Lower leg skin (tissue), 3 donors: ENCODE measurements at regions not wholly inside any gene's neighbourhood (a gene's known extent, or its start where the extent isn't known, plus 50 kb on each side); places are given as distances from the start of the nearest gene placed in this dataset.
"Not testable (repeated sequence)": the region's sequence is repeated elsewhere in the genome, so short reads cannot be mapped to it uniquely, and the experiment has no call there.

Source experiments
- DNase-seq, 2 donors: peaks; one replicate each; pipeline ENCODE4 v3.0.0-alpha.2; 2019; ENCODE audit warnings: low spot score in 2 of 2
- H3K4me3 ChIP-seq: fragments of 200-600 bp; sonication (generic); 2 replicates; pipeline ENCODE4 v1.5.1; 2017; ENCODE audit warnings: mild to moderate bottlenecking, low read depth; ENCODE audit not compliant: poor library complexity, severe bottlenecking
- WGBS, 2 donors: methylation state at CpG; one replicate each; pipeline ENCODE4 v1.1.5; 2018; 5-methylcytosine and 5-hydroxymethylcytosine counted together
- intact Hi-C: fragments of 100-400 bp; cut with DNase I; formaldehyde crosslinking; loops from one replicate; pipeline ENCODE4 v1.15.0; 2023; ENCODE audit warnings: low total_unique reads

DNA sequence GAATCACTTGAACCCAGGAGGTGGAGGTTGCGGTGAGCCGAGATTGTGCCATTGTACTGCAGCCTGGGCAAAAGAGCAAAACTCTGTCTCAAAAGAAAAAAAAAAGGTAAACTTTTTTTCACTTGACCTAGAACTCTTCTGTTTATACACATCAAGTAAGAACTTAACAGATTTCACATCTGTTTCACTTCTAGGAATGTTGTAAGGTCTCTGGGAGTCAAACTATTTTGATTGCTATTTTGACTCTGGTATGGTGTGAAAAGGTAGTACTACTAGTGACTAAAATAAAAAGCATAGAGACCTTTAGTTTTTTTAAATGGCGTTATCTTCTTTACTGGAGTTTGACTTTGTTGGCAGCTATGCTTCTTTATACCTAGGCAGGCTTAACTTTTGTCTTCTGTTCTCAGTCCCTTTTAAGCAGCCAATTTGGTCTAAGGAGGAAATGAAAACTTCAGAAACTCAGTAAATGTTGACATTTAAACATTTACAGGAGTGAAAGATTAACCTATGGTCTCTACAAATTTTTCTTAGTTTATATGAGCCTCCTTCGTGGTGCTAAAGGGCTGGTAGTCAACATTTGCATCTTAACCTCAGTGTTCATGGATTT lies 84.7 kb downstream of the METTL2B start:
- WGBS, 2 donors: 89 to 95% methylated on average over 3 of the region's 4 CpGs
- H3K4me3 ChIP-seq, DNase-seq, intact Hi-C loops: not testable (repeated sequence)

DNA sequence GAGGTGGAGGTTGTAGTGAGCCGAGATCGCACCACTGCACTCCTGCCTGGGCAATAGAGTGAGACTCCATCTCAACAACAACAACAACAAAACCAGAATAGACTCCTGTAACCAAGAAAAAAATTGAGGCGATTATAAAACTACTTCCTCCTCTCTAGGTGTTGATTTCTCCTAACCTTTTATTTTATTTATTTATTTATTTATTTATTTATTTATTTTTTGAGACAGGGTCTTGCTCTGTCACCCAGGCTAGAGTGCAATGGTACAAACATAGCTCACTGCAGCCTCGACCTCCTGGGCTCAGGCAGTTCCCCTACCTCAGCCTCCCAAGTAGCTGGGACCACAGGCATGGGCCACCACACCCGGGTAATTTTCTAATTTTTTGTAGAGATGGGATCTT lies 86.2 kb downstream of the METTL2B start:
- H3K4me3 ChIP-seq, DNase-seq, intact Hi-C loops: not testable (repeated sequence)
- 95 to 96% methylated on average over 5 of the region's 5 CpGs for WGBS, 2 donors

GRCh38 chr7:128564123-128564700 lies 87.7 kb downstream of the METTL2B start:
- intact Hi-C loops, H3K4me3 ChIP-seq, DNase-seq: not testable (repeated sequence)
- 93 to 100% methylated on average over 2 of the region's 2 CpGs for WGBS, 2 donors

GRCh38 chr7:128564932-128565864 lies 88.7 kb downstream of the METTL2B start:
- DNase-seq, intact Hi-C loops, H3K4me3 ChIP-seq: not testable (repeated sequence)
- WGBS, 2 donors: 75 to 76% methylated on average over 4 of the region's 4 CpGs

DNA sequence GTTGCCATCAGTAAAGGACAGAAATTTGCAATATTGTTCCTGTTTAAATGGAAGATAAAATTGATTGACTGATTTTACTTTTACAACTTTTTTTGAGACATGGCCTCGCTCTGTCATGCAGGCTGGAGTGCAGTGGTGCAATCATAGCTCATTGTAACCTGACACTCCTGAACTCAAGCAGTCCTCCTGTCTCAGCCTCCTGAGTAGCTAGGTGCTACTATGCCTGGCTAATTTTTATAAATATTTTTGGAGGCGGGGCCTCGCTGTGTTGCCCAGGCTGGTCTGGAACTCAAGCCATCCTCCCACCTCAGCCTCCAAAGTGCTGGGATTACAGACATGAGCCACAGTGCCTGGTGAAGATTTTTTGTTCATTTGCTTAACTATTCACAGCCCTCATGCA lies 96.8 kb upstream of the GARIN1A start:
- DNase-seq, intact Hi-C loops, H3K4me3 ChIP-seq: not testable (repeated sequence)
- 94 to 100% methylated on average over 3 of the region's 3 CpGs for WGBS, 2 donors

GRCh38 chr7:128576953-128577352 lies 95.1 kb upstream of the GARIN1A start:
- intact Hi-C loops, DNase-seq, H3K4me3 ChIP-seq: not testable (repeated sequence)
- WGBS, 2 donors: no CpG with 5 or more reads among the region's 27 CpGs

- intact Hi-C loops, H3K4me3 ChIP-seq, DNase-seq: not testable (repeated sequence)
- WGBS, 2 donors: 53 to 75% methylated on average over 3 to 4 of the region's 4 CpGs
Observed at GRCh38 chr7:128579843-128580242, 92.2 kb upstream of the GARIN1A start.

DNA sequence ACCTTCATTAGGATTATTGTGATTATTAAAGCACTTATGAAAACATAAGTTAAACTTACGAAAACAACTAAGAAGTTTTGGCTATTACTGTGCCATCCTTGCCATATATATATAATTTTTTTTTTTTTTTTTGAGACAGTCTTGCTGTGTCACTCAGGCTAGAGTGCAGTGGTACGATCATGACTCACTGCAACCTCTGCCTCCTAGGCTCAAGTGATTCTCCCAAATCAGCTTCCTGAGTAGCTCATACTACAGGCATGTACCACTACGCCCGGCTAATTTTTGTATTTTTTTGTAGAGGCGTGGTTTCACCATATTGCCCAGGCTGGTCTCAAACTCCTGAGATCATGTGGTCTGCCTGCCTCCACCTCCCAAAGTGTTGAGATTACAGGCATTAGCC lies 91.0 kb upstream of the GARIN1A start:
- DNase-seq, intact Hi-C loops, H3K4me3 ChIP-seq: not testable (repeated sequence)
- WGBS, 2 donors: 90 to 92% methylated on average over 5 of the region's 5 CpGs

DNA sequence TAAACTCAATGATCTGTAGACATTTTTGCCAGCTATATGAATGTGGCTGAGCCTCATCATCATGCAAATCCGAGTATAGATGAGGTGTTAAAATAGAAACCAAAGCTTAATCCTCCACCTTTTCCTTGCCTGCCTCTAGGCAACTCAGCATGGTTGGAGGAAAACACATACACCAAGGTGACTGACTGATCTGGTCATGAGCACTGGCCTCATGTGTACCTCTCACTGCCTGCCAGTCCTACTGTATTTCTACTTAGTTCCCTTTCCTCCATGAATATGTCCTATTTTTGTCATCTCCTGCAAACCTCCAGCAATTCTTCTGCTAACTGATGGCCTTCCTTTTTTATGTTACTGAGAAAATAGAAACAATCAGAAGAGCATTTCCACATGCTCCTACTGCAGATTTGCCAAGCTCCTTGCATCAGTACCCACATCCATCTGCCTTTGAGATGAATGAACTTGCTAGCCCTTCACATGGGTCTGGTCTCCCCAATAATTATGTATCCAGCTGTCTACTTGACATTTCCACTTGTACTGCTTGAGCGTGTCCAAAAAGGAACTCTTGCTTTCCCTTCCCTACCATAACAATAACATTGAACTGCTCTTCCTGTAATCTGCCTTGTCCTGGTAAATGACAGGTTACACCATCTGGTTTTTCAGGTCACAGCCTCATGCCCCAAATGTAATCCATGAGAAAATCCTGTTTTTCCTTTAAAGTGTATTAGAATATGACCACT lies 90.1 kb upstream of the GARIN1A start:
- intact Hi-C loops, H3K4me3 ChIP-seq, DNase-seq: not testable (repeated sequence)
- whole genome bisulfite sequencing, 2 donors: 71 to 78% methylated on average over 2 of the region's 2 CpGs

- intact Hi-C loops, DNase-seq, H3K4me3 ChIP-seq: not testable (repeated sequence)
Observed at GRCh38 chr7:128586715-128587114, 85.4 kb upstream of the GARIN1A start.
